ENCODE measurements at regions not wholly inside any gene's neighbourhood (a gene's known extent, or its start where the extent isn't known, plus 50 kb on each side); places are given as distances from the start of the nearest gene placed in this dataset.
A peak's percentile ranks its signal among the peaks of the same experiment; 100 is the strongest.

DNA sequence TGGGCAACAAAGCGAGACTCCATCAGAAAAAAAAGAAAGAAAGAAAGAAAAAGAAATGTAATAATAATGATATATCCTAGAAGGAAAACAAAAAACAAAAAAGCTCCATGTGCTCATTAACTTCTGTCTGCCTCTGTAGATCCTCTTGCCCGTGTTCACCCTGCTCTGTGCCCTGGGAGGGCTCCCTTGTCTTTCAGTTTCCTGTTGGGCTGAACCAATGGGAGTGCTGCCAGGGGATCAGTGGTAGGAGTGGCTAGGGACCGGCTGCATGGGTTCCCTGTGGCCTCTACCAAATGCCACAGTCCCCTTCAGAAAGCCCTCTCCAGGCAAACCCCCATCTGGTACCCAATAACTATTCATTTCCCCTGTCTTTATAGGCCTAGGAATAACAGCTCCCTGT, 51.8 kb upstream of the PARD3 start:
- FAIRE-seq (no peak), DNase-seq (peak in 1 of 5 donors; percentile 16)
- Histone ChIP-seq H3K36me3 (ENCODE audit: control insufficient read depth in 2 of 3, insufficient read depth in 3 of 3, low read length in 3 of 3) (no peaks in the 10 kb centered on the region), H3K4me1 (ENCODE audit: control insufficient read depth in 2 of 3, insufficient read depth in 2 of 3, low read depth in 1 of 3, low read length in 3 of 3) (peaks cover 0 to 7% (median 4%) of the 10 kb centered on the region in 3 donors), H3K27ac (ENCODE audit: low read depth in 2 of 2, low read length in 2 of 2) (no peak overlapping the region), H3K27me3 (ENCODE audit: control insufficient read depth, insufficient read depth, low read length) (no peaks in the 10 kb centered on the region), H3K4me3 (ENCODE audit: low read length in 3 of 3) (no peak overlapping the region), H3K9ac (ENCODE audit: low read length in 3 of 3) (no peak overlapping the region), H3K9me3 (ENCODE audit: control insufficient read depth in 2 of 3, insufficient read depth in 1 of 3, low read length in 3 of 3) (no peaks in the 10 kb centered on the region)
- intact Hi-C loops (cut with DNase I) = no loop called here
- TF ChIP-seq, protein P1, sequence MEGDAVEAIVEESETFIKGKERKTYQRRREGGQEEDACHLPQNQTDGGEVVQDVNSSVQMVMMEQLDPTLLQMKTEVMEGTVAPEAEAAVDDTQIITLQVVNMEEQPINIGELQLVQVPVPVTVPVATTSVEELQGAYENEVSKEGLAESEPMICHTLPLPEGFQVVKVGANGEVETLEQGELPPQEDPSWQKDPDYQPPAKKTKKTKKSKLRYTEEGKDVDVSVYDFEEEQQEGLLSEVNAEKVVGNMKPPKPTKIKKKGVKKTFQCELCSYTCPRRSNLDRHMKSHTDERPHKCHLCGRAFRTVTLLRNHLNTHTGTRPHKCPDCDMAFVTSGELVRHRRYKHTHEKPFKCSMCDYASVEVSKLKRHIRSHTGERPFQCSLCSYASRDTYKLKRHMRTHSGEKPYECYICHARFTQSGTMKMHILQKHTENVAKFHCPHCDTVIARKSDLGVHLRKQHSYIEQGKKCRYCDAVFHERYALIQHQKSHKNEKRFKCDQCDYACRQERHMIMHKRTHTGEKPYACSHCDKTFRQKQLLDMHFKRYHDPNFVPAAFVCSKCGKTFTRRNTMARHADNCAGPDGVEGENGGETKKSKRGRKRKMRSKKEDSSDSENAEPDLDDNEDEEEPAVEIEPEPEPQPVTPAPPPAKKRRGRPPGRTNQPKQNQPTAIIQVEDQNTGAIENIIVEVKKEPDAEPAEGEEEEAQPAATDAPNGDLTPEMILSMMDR (IDR thresholded peaks at IDR 0.05; ENCODE audit: borderline replicate concordance, extremely low read depth, insufficient read depth) = no peak
